CD14-positive monocyte (primary cell): ENCODE measurements at regions not wholly inside any gene's neighbourhood (a gene's known extent, or its start where the extent isn't known, plus 50 kb on each side); places are given as distances from the start of the nearest gene placed in this dataset.

Experiments used
- DNase-seq, 3 donors: peaks; one replicate each; pipeline ENCODE4 v3.0.0-alpha.2; 2011 to 2022
- H2AFZ ChIP-seq: 2 replicates; pipeline ENCODE4 v1.6.0; 2012; ENCODE audit warnings: mild to moderate bottlenecking, low read depth, low read length, inconsistent platforms; ENCODE audit not compliant: insufficient read depth, poor library complexity, severe bottlenecking
- H3K27ac ChIP-seq, 2 donors: 1 replicate in 1 of 2; 2 replicates in 1 of 2; pipeline ENCODE4 v1.5.1; 2012 to 2013; ENCODE audit warnings: low read length in 2 of 2, control low read depth in 1 of 2, inconsistent platforms in 1 of 2, low read depth in 1 of 2, mild to moderate bottlenecking in 1 of 2
- H3K27me3 ChIP-seq, 2 donors: one replicate each; pipeline versions ENCODE4 v1.6.0 to v1.6.1; 2011 to 2013; ENCODE audit warnings: low read length in 2 of 2; ENCODE audit not compliant: control insufficient read depth in 2 of 2, insufficient read depth in 2 of 2
- H3K36me3 ChIP-seq, 2 donors: replicated peaks in 1 of 2; 1 replicate in 1 of 2; 2 replicates in 1 of 2; pipeline versions ENCODE4 v1.5.1 to v1.6.1; 2012 to 2013; ENCODE audit warnings: low read length in 2 of 2, control low read depth in 1 of 2, inconsistent platforms in 1 of 2, mild to moderate bottlenecking in 1 of 2; ENCODE audit not compliant: insufficient read depth in 2 of 2, control insufficient read depth in 1 of 2
- H3K4me1 ChIP-seq, 2 donors: 1 replicate in 1 of 2; 2 replicates in 1 of 2; pipeline versions ENCODE4 v1.5.1 to v1.6.1; 2012 to 2013; ENCODE audit warnings: low read length in 2 of 2, control low read depth in 1 of 2, inconsistent platforms in 1 of 2, mild to moderate bottlenecking in 1 of 2, moderate library complexity in 1 of 2; ENCODE audit not compliant: insufficient read depth in 2 of 2, control insufficient read depth in 1 of 2
- H3K4me2 ChIP-seq: replicated peaks from 2 replicates; pipeline ENCODE3; 2012; ENCODE audit warnings: low read length, moderate library complexity, mild to moderate bottlenecking; ENCODE audit not compliant: poor library complexity, severe bottlenecking; ENCODE audit errors: extremely low read depth
- H3K4me3 ChIP-seq, 3 experiments: fragments of 200-600 bp in 1 of 3; sonication (generic) in 1 of 3; replicated peaks in 1 of 3; 1 replicate in 2 of 3; 2 replicates in 1 of 3; pipeline ENCODE4 v1.5.1; 2011 to 2013; ENCODE audit warnings: low read length in 3 of 3, mild to moderate bottlenecking in 3 of 3, control low read depth in 2 of 3, low read depth in 2 of 3, inconsistent platforms in 1 of 3, moderate library complexity in 1 of 3
- H3K79me2 ChIP-seq: 2 replicates; pipeline ENCODE4 v1.6.0; 2012; ENCODE audit warnings: mild to moderate bottlenecking, control low read depth, inconsistent platforms, low read length, moderate library complexity; ENCODE audit not compliant: insufficient read depth
- H3K9ac ChIP-seq: 2 replicates; pipeline ENCODE4 v1.6.0; 2017; ENCODE audit warnings: low read length, mild to moderate bottlenecking; ENCODE audit not compliant: insufficient read depth, poor library complexity, severe bottlenecking
- H3K9me3 ChIP-seq, 2 donors: replicated peaks in 1 of 2; 1 replicate in 1 of 2; 2 replicates in 1 of 2; pipeline versions ENCODE4 v1.5.1 to v1.6.1; 2012 to 2013; ENCODE audit warnings: low read length in 2 of 2, control low read depth in 1 of 2; ENCODE audit not compliant: control insufficient read depth in 1 of 2, insufficient read depth in 1 of 2
- H4K20me1 ChIP-seq: 2 replicates; pipeline ENCODE4 v1.6.0; 2012; ENCODE audit warnings: mild to moderate bottlenecking, low read length, control low read depth, moderate library complexity; ENCODE audit not compliant: insufficient read depth
- H3K27ac Mint-ChIP-seq, 7 donors: one replicate each; pipeline ENCODE4 v1.8.0; 2020; ENCODE audit warnings: mild to moderate bottlenecking in 7 of 7, mixed read lengths in 7 of 7, moderate library complexity in 6 of 7, inconsistent platforms in 2 of 7
- H3K27me3 Mint-ChIP-seq, 3 donors: one replicate each; pipeline ENCODE4 v1.8.0; 2021 to 2022; ENCODE audit warnings: low read depth in 3 of 3, mild to moderate bottlenecking in 3 of 3, mixed read lengths in 3 of 3, moderate library complexity in 3 of 3, inconsistent platforms in 1 of 3
- H3K36me3 Mint-ChIP-seq, 2 donors: one replicate each; pipeline ENCODE4 v1.8.0; 2020; ENCODE audit warnings: mixed read lengths in 2 of 2, inconsistent platforms in 1 of 2, mild to moderate bottlenecking in 1 of 2
- H3K4me1 Mint-ChIP-seq: one replicate; pipeline ENCODE4 v1.8.0; 2020; ENCODE audit warnings: mild to moderate bottlenecking, mixed read lengths
- H3K4me3 Mint-ChIP-seq, 2 donors: one replicate each; pipeline ENCODE4 v1.8.0; 2020; ENCODE audit warnings: mild to moderate bottlenecking in 2 of 2, mixed read lengths in 2 of 2, moderate library complexity in 1 of 2
- H3K9me3 Mint-ChIP-seq, 7 donors: one replicate each; pipeline ENCODE4 v1.8.0; 2020 to 2022; ENCODE audit warnings: mixed read lengths in 7 of 7, mild to moderate bottlenecking in 6 of 7, moderate library complexity in 6 of 7, inconsistent platforms in 2 of 7
- WGBS: methylation state at CpG from one replicate; pipeline ENCODE4 v1.1.5; 2013; ENCODE audit warnings: missing lambda C conversion rate; ENCODE audit not compliant: insufficient coverage; 5-methylcytosine and 5-hydroxymethylcytosine counted together
- intact Hi-C, 2 donors: fragments of 100-400 bp; cut with micrococcal nuclease; formaldehyde crosslinking; loops; one replicate each; pipeline versions ENCODE4 v1.15.0 to v1.15.1; 2023
- TF ChIP-seq, protein P1 (sequence below): fragments of 200-600 bp; IDR thresholded peaks from one replicate; pipeline ENCODE4 v1.8.0; 2022; ENCODE audit warnings: antibody characterized with exemption, mild to moderate bottlenecking

DNA sequence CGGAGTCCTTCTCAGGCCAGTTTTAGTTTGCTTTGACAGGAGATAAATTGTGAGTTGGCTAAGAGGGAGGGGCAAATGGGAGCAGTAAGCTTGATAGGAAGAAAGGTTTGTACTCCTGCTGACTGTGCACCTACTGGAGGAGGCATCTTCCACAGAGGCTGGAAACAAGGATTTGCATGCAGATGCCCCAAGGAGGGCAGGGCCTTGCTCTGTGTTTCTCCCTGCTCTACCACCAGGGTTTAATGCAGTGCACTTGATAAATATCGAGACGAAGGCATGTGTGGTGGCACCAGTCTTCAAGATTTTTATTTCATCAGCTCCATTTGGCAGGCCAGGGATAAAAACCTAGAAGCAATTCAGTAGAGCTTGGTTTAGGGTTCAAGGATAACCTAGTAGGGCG, 210.5 kb upstream of the C16orf82 start:
- Mint-ChIP-seq H3K4me3 (no peak overlapping the region), H3K9me3 (peaks cover 12 to 19% (median 14%) of the 10 kb centered on the region in 7 donors), H3K27me3 (peaks cover 0 to 1% (median 0%) of the 10 kb centered on the region in 3 donors), H3K27ac (no peak overlapping the region), H3K4me1 (no peaks in the 10 kb centered on the region), H3K36me3 (no peaks in the 10 kb centered on the region)
- H3K79me2 ChIP-seq = no peaks in the 10 kb centered on the region
- H3K4me2 ChIP-seq = no peak overlapping the region
- H3K36me3 ChIP-seq = no peaks in the 10 kb centered on the region
- H3K9ac ChIP-seq = no peak overlapping the region
- H3K27me3 ChIP-seq = no peaks in the 10 kb centered on the region
- intact Hi-C loops = no loop called here
- peaks cover 12 to 16% of the 10 kb centered on the region in 2 donors for H3K9me3 ChIP-seq
- H3K4me3 ChIP-seq = no peak overlapping the region
- H3K4me1 ChIP-seq = no peaks in the 10 kb centered on the region
- no peak overlapping the region for H2AFZ ChIP-seq
- TF ChIP-seq, protein P1, sequence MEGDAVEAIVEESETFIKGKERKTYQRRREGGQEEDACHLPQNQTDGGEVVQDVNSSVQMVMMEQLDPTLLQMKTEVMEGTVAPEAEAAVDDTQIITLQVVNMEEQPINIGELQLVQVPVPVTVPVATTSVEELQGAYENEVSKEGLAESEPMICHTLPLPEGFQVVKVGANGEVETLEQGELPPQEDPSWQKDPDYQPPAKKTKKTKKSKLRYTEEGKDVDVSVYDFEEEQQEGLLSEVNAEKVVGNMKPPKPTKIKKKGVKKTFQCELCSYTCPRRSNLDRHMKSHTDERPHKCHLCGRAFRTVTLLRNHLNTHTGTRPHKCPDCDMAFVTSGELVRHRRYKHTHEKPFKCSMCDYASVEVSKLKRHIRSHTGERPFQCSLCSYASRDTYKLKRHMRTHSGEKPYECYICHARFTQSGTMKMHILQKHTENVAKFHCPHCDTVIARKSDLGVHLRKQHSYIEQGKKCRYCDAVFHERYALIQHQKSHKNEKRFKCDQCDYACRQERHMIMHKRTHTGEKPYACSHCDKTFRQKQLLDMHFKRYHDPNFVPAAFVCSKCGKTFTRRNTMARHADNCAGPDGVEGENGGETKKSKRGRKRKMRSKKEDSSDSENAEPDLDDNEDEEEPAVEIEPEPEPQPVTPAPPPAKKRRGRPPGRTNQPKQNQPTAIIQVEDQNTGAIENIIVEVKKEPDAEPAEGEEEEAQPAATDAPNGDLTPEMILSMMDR = no peak
- WGBS = 83% methylated on average over 3 of the region's 4 CpGs
- DNase-seq = no peak
- H4K20me1 ChIP-seq = no peaks in the 10 kb centered on the region
- no peak overlapping the region for H3K27ac ChIP-seq

DNA sequence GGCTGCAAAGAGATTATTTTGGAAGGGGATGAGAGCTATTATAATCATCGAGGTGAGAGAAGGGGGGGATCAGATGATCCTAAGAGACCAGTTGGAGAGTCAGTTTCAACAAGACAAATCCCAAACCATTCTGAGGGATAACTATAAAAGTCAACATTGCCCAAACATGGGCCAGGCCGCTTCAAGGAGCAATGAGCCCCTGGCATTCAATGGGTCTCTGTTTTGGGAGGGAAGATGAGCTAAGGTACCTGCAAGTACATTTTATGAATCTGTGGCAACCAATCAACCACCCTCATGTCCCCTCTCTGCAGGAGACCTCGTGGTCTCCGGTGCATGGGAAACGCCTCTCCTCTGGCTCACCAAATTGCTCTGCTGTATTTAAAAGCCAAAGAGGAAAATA, 209.9 kb upstream of the C16orf82 start:
- H3K4me2 ChIP-seq = no peak overlapping the region
- H3K4me3 ChIP-seq = no peak overlapping the region
- no peaks in the 10 kb centered on the region for H3K79me2 ChIP-seq
- no peaks in the 10 kb centered on the region for H3K27me3 ChIP-seq
- Mint-ChIP-seq H3K36me3 (no peaks in the 10 kb centered on the region), H3K27ac (no peak overlapping the region), H3K4me3 (no peak overlapping the region), H3K9me3 (peaks cover 12 to 24% (median 17%) of the 10 kb centered on the region in 7 donors), H3K4me1 (no peaks in the 10 kb centered on the region), H3K27me3 (peaks cover 0 to 1% (median 0%) of the 10 kb centered on the region in 3 donors)
- H3K9ac ChIP-seq = no peak overlapping the region
- TF ChIP-seq, protein P1 = no peak
- peaks cover 12 to 19% of the 10 kb centered on the region in 2 donors for H3K9me3 ChIP-seq
- H4K20me1 ChIP-seq = no peaks in the 10 kb centered on the region
- H2AFZ ChIP-seq = no peak overlapping the region
- no peaks in the 10 kb centered on the region for H3K36me3 ChIP-seq
- intact Hi-C loops = no loop called here
- no peaks in the 10 kb centered on the region for H3K4me1 ChIP-seq
- H3K27ac ChIP-seq = no peak overlapping the region
- WGBS = no CpG with 5 or more reads among the region's 5 CpGs
- DNase-seq = no peak
